ENCODE measurements at regions not wholly inside any gene's neighbourhood (a gene's known extent, or its start where the extent isn't known, plus 50 kb on each side); places are given as distances from the start of the nearest gene placed in this dataset.

DNA sequence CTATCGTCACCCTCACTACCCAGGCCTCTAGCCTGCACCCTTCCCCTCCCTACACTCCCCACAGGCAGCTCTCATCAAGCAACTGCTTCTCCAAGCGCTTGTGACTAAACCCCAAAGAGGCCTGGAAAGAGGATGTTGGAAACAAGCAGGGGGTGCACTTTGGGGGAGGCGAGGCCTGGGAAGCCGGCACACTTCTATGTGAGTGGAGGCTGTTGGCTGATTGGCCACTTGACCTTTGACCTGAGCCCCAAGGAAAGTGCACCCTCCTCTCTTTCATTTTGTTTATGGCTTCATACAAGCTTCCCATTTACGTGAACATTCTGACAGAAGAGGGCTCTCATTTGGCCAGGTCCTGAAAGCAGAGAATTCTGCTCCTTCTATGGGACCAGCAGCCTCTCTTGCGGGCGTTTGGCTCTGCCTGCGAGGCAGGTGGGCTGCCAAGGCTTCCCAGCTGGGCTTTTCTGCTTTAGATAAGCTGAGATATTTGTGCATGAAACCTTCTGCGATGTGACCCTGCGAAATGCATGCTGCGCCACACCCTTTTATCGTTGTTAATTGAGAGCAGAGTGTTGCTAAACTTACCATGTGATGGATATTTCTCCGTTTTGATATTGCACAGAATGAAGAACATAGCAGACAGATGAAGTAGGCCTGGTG, 134.8 kb upstream of the NCK2 start:
- Histone ChIP-seq H3K4me3 (ENCODE audit: low read length in 2 of 2) (no peak overlapping the region), H3K4me1 (ENCODE audit: control insufficient read depth in 2 of 2, insufficient read depth in 2 of 2, low read length in 2 of 2) (peaks cover 15 to 24% of the 10 kb centered on the region in 2 donors), H3K9me3 (ENCODE audit: control insufficient read depth in 2 of 2, low read length in 2 of 2) (no peaks in the 10 kb centered on the region), H3K27ac (ENCODE audit: low read depth in 2 of 2, low read length in 2 of 2) (no peak overlapping the region), H3K27me3 (ENCODE audit: control insufficient read depth in 2 of 2, insufficient read depth in 2 of 2, low read length in 2 of 2) (no peaks in the 10 kb centered on the region), H3K36me3 (ENCODE audit: control insufficient read depth in 2 of 2, insufficient read depth in 2 of 2, low read length in 2 of 2) (no peaks in the 10 kb centered on the region), H3K9ac (ENCODE audit: low read depth in 1 of 2, low read length in 2 of 2) (peak overlapping the region in 1 of 2 donors; percentile 21)

GRCh38 chr2:105607920-105608504, 136.7 kb upstream of the NCK2 start:
- Histone ChIP-seq H3K36me3 (ENCODE audit: control insufficient read depth in 2 of 2, insufficient read depth in 2 of 2, low read length in 2 of 2) (no peaks in the 10 kb centered on the region), H3K9me3 (ENCODE audit: control insufficient read depth in 2 of 2, low read length in 2 of 2) (no peaks in the 10 kb centered on the region), H3K27me3 (ENCODE audit: control insufficient read depth in 2 of 2, insufficient read depth in 2 of 2, low read length in 2 of 2) (no peaks in the 10 kb centered on the region), H3K9ac (ENCODE audit: low read depth in 1 of 2, low read length in 2 of 2) (no peak overlapping the region), H3K27ac (ENCODE audit: low read depth in 2 of 2, low read length in 2 of 2) (no peak overlapping the region), H3K4me3 (ENCODE audit: low read length in 2 of 2) (no peak overlapping the region), H3K4me1 (ENCODE audit: control insufficient read depth in 2 of 2, insufficient read depth in 2 of 2, low read length in 2 of 2) (peaks cover 15 to 24% of the 10 kb centered on the region in 2 donors)

DNA sequence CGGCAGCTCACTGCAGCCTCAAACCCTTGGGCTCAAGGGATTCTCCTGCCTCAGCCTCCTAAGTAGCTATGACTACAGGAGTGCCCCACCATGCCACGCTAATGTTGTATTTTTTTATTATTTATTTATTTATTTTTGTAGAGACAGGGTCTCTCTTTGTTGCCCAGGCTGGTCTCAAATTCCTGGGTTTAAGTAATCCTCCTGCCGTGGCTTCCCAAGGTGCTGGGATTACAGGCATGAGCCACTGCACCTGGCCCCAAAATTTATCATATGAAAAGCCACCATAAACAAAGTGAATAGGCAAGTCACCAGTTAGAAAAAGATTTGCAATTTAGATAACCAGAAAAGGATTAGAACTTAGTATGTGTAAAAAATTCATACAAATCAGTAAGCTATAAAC, 138.6 kb upstream of the NCK2 start:
- Histone ChIP-seq H3K4me1 (ENCODE audit: control insufficient read depth in 2 of 2, insufficient read depth in 2 of 2, low read length in 2 of 2) (peaks cover 11% of the 10 kb centered on the region in 2 donors), H3K9ac (ENCODE audit: low read depth in 1 of 2, low read length in 2 of 2) (no peak overlapping the region), H3K9me3 (ENCODE audit: control insufficient read depth in 2 of 2, low read length in 2 of 2) (no peaks in the 10 kb centered on the region), H3K27me3 (ENCODE audit: control insufficient read depth in 2 of 2, insufficient read depth in 2 of 2, low read length in 2 of 2) (no peaks in the 10 kb centered on the region), H3K36me3 (ENCODE audit: control insufficient read depth in 2 of 2, insufficient read depth in 2 of 2, low read length in 2 of 2) (no peaks in the 10 kb centered on the region), H3K4me3 (ENCODE audit: low read length in 2 of 2) (no peak overlapping the region), H3K27ac (ENCODE audit: low read depth in 2 of 2, low read length in 2 of 2) (no peak overlapping the region)

GRCh38 chr2:105604938-105605337, 139.8 kb upstream of the NCK2 start:
- no peak overlapping the region for H3K4me3 ChIP-seq (ENCODE audit: low read length in 2 of 2)
- H3K27ac ChIP-seq (ENCODE audit: low read depth in 2 of 2, low read length in 2 of 2) = no peak overlapping the region
- H3K36me3 ChIP-seq (ENCODE audit: control insufficient read depth in 2 of 2, insufficient read depth in 2 of 2, low read length in 2 of 2) = no peaks in the 10 kb centered on the region
- H3K9me3 ChIP-seq (ENCODE audit: control insufficient read depth in 2 of 2, low read length in 2 of 2) = no peaks in the 10 kb centered on the region
- H3K9ac ChIP-seq (ENCODE audit: low read depth in 1 of 2, low read length in 2 of 2) = no peak overlapping the region
- no peaks in the 10 kb centered on the region for H3K27me3 ChIP-seq (ENCODE audit: control insufficient read depth in 2 of 2, insufficient read depth in 2 of 2, low read length in 2 of 2)
- H3K4me1 ChIP-seq (ENCODE audit: control insufficient read depth in 2 of 2, insufficient read depth in 2 of 2, low read length in 2 of 2) = peaks cover 3 to 7% of the 10 kb centered on the region in 2 donors

DNA sequence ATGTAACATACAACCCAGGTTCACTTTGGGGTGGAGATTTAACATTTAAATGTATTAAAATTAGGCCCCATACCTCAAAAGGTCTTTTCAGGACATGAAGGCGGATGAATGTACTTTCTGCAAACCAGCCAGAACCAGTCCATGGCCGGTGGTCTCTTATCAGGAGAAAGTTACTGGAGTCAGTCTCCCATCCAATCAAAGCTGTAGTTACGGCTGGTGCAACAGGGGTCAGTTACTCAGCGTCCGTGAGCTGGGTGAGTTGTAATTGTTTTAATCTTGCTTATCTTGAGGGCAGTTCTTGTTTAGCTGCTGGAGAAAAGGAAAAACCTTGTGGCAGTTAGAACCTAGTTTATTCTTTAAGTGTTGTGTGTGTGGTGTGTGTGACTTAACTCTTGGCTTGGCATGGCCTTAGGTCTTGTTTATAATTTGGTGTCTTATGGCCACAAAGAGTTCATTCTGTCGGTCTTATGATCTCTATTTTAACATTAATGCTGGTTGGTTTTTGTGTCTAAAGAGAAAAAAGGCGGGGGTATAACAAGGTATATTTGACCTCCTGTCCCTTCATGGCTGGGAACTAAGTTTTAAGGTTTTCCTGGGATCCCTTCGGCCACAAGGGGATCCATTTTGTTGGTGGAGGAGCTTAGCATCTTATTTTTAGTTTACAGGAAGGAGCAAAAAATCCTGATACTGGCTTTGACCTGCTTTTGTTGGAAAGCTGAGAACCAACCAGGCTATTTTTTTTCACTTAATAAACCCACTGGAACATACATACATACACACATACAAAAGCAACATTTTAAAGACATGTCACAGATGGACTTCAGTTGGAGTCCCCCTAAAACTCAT, 143.5 kb upstream of the NCK2 start:
- Histone ChIP-seq H3K4me3 (ENCODE audit: low read length in 2 of 2) (no peak overlapping the region), H3K9me3 (ENCODE audit: control insufficient read depth in 2 of 2, low read length in 2 of 2) (no peaks in the 10 kb centered on the region), H3K27me3 (ENCODE audit: control insufficient read depth in 2 of 2, insufficient read depth in 2 of 2, low read length in 2 of 2) (no peaks in the 10 kb centered on the region), H3K27ac (ENCODE audit: low read depth in 2 of 2, low read length in 2 of 2) (no peak overlapping the region), H3K9ac (ENCODE audit: low read depth in 1 of 2, low read length in 2 of 2) (no peak overlapping the region), H3K4me1 (ENCODE audit: control insufficient read depth in 2 of 2, insufficient read depth in 2 of 2, low read length in 2 of 2) (no peaks in the 10 kb centered on the region), H3K36me3 (ENCODE audit: control insufficient read depth in 2 of 2, insufficient read depth in 2 of 2, low read length in 2 of 2) (no peaks in the 10 kb centered on the region)

DNA sequence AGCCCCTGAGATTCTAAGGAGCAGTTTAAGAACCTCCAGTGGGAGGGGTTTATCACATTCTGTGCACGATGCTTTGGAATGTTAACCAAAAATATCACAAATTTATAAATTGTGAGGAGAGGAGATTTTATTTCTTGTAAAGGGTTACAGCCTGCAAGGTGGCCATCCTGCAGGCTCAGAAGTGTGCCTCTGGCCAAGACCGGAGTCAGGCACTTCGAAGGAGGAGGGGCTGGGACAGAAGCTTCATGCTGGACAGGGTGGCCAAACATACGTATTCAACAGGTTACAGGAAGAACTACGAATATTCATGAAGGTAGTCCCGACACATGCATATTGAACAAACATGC, 144.1 kb upstream of the NCK2 start:
- H3K9me3 ChIP-seq (ENCODE audit: control insufficient read depth in 2 of 2, low read length in 2 of 2) = no peaks in the 10 kb centered on the region
- no peaks in the 10 kb centered on the region for H3K27me3 ChIP-seq (ENCODE audit: control insufficient read depth in 2 of 2, insufficient read depth in 2 of 2, low read length in 2 of 2)
- no peak overlapping the region for H3K9ac ChIP-seq (ENCODE audit: low read depth in 1 of 2, low read length in 2 of 2)
- no peak overlapping the region for H3K27ac ChIP-seq (ENCODE audit: low read depth in 2 of 2, low read length in 2 of 2)
- no peak overlapping the region for H3K4me3 ChIP-seq (ENCODE audit: low read length in 2 of 2)
- no peaks in the 10 kb centered on the region for H3K4me1 ChIP-seq (ENCODE audit: control insufficient read depth in 2 of 2, insufficient read depth in 2 of 2, low read length in 2 of 2)
- H3K36me3 ChIP-seq (ENCODE audit: control insufficient read depth in 2 of 2, insufficient read depth in 2 of 2, low read length in 2 of 2) = no peaks in the 10 kb centered on the region

DNA sequence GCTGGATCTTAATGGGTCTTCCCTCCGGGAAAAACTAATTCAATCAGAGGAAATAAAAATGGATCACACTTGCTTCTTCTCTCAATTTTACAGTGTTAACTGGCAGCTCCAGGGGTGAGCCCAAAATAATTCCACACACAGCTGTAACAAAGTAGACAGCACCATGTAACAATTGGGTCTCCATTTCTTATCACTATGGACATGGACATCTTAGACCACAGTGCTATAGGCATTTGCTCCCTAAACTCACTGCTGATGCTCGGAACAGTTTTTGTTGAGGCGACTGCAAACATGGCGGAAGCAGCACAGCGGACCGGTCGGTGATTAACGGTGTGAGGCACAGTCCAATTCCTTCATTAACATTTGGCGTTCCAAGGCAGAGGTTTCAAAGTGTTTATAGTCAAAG, 144.7 kb upstream of the NCK2 start:
- Histone ChIP-seq H3K9me3 (ENCODE audit: control insufficient read depth in 2 of 2, low read length in 2 of 2) (no peaks in the 10 kb centered on the region), H3K4me1 (ENCODE audit: control insufficient read depth in 2 of 2, insufficient read depth in 2 of 2, low read length in 2 of 2) (no peaks in the 10 kb centered on the region), H3K27me3 (ENCODE audit: control insufficient read depth in 2 of 2, insufficient read depth in 2 of 2, low read length in 2 of 2) (no peaks in the 10 kb centered on the region), H3K27ac (ENCODE audit: low read depth in 2 of 2, low read length in 2 of 2) (no peak overlapping the region), H3K9ac (ENCODE audit: low read depth in 1 of 2, low read length in 2 of 2) (no peak overlapping the region), H3K4me3 (ENCODE audit: low read length in 2 of 2) (no peak overlapping the region), H3K36me3 (ENCODE audit: control insufficient read depth in 2 of 2, insufficient read depth in 2 of 2, low read length in 2 of 2) (no peaks in the 10 kb centered on the region)

GRCh38 chr2:105598829-105599698, 145.6 kb upstream of the NCK2 start:
- no peaks in the 10 kb centered on the region for H3K36me3 ChIP-seq (ENCODE audit: control insufficient read depth in 2 of 2, insufficient read depth in 2 of 2, low read length in 2 of 2)
- no peaks in the 10 kb centered on the region for H3K27me3 ChIP-seq (ENCODE audit: control insufficient read depth in 2 of 2, insufficient read depth in 2 of 2, low read length in 2 of 2)
- no peak overlapping the region for H3K9ac ChIP-seq (ENCODE audit: low read depth in 1 of 2, low read length in 2 of 2)
- H3K27ac ChIP-seq (ENCODE audit: low read depth in 2 of 2, low read length in 2 of 2) = no peak overlapping the region
- no peak overlapping the region for H3K4me3 ChIP-seq (ENCODE audit: low read length in 2 of 2)
- H3K4me1 ChIP-seq (ENCODE audit: control insufficient read depth in 2 of 2, insufficient read depth in 2 of 2, low read length in 2 of 2) = no peaks in the 10 kb centered on the region
- H3K9me3 ChIP-seq (ENCODE audit: control insufficient read depth in 2 of 2, low read length in 2 of 2) = no peaks in the 10 kb centered on the region

DNA sequence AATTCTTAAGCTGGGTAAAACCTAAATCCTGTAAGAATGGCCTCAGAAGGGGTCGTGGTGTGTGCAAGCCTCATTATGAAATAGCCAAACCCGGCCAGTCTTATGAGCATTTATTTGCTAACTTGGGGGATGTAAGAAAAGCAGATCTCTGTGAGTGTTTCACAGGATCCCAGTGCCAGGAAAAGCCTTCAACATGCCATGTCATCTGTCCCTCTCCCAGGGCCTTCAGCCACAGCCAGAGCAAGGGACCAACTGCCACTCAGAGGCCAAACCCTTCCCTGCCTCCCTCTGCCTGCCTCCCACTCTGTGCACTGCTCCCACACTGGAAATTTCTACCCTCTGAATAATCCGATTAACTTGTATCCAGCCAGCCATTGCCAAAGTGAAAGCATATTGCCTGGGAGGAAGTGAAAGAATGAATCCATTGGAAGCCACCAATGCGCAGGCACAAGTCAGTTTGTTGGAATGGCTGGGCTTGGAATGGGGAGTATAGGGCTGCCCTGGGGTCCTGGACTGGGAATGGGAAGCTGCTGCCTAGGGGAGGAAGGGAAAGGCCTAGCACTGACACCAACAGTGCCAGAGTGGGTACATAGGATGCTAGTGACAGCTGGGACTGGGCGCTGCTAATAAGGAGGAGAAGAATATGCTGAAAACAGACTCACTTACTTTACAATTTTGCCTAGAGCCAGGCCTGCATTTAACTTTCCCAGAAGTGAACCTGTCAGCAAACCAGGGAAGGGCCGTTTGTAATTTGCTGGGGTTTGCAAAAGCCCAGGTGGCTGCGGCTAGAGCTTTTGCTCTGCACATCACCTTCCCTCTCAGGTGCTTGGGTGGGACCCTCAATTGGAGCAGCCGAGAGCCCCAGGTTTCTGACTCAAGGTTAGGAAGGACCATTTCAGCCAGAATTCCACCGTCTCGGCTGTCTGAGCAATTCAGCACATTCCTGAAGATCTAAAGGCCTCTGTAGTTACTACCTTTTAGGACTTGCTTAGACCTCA, 146.6 kb upstream of the NCK2 start:
- Histone ChIP-seq H3K27ac (ENCODE audit: low read depth in 2 of 2, low read length in 2 of 2) (no peak overlapping the region), H3K9ac (ENCODE audit: low read depth in 1 of 2, low read length in 2 of 2) (no peak overlapping the region), H3K4me3 (ENCODE audit: low read length in 2 of 2) (no peak overlapping the region), H3K4me1 (ENCODE audit: control insufficient read depth in 2 of 2, insufficient read depth in 2 of 2, low read length in 2 of 2) (no peaks in the 10 kb centered on the region), H3K9me3 (ENCODE audit: control insufficient read depth in 2 of 2, low read length in 2 of 2) (no peaks in the 10 kb centered on the region), H3K27me3 (ENCODE audit: control insufficient read depth in 2 of 2, insufficient read depth in 2 of 2, low read length in 2 of 2) (no peaks in the 10 kb centered on the region), H3K36me3 (ENCODE audit: control insufficient read depth in 2 of 2, insufficient read depth in 2 of 2, low read length in 2 of 2) (no peaks in the 10 kb centered on the region)

Data from mucosa of rectum (tissue), 2 donors.